Activated T-cell treated with anti-CD3 and anti-CD28 coated beads, Interleukin-2, amount 50 U/mL, for 4 hours (primary cell): ENCODE measurements at regions not wholly inside any gene's neighbourhood (a gene's known extent, or its start where the extent isn't known, plus 50 kb on each side); places are given as distances from the start of the nearest gene placed in this dataset.

Experiments
- ATAC-seq, 2 donors: fragments of 200-7000 bp; cut with Tn5 transposase; one replicate each; pipeline ENCODE4 v1.10.0; 2021
- DNase-seq: peaks from one replicate; pipeline ENCODE4 v3.0.0-alpha.2; 2020
- H3K27me3 Mint-ChIP-seq: one replicate; pipeline ENCODE4 v1.8.0; 2021; ENCODE audit warnings: low read depth, mixed read lengths
- H3K36me3 Mint-ChIP-seq: one replicate; pipeline ENCODE4 v1.8.0; 2022; ENCODE audit warnings: mixed read lengths; ENCODE audit not compliant: insufficient read depth
- H3K4me1 Mint-ChIP-seq: one replicate; pipeline ENCODE4 v1.8.0; 2021; ENCODE audit warnings: low read depth, mixed read lengths
- H3K4me3 Mint-ChIP-seq: one replicate; pipeline ENCODE4 v1.8.0; 2021; ENCODE audit warnings: mild to moderate bottlenecking, moderate library complexity, mixed read lengths
- H3K9me3 Mint-ChIP-seq: one replicate; pipeline ENCODE4 v1.8.0; 2021; ENCODE audit warnings: mixed read lengths

GRCh38 chr4:115165503-115165902 lies 52.1 kb upstream of the NDST4 start:
- H3K36me3 Mint-ChIP-seq: no peaks in the 10 kb centered on the region
- H3K4me1 Mint-ChIP-seq: no peaks in the 10 kb centered on the region
- no peak for ATAC-seq
- H3K27me3 Mint-ChIP-seq: no peaks in the 10 kb centered on the region
- no peak overlapping the region for H3K4me3 Mint-ChIP-seq
- DNase-seq: no peak
- H3K9me3 Mint-ChIP-seq: peaks cover 10% of the 10 kb centered on the region
